K562 (cell line): ENCODE measurements at regions not wholly inside any gene's neighbourhood (a gene's known extent, or its start where the extent isn't known, plus 50 kb on each side); places are given as distances from the start of the nearest gene placed in this dataset.

Experiments
- ATF7 ChIP-seq: fragments of 450-650 bp; IDR thresholded peaks from 2 replicates; pipeline ENCODE4 v1.7.1; 2014; ENCODE audit warnings: mild to moderate bottlenecking, moderate library complexity
- BRF2 ChIP-seq: IDR thresholded peaks from 3 replicates; pipeline ENCODE4 v1.6.1; 2011; ENCODE audit warnings: borderline replicate concordance, mild to moderate bottlenecking; ENCODE audit not compliant: insufficient read length, insufficient read depth
- CHD4 ChIP-seq: fragments of 200-600 bp; sonication (generic); IDR thresholded peaks from 3 replicates; pipeline ENCODE4 v1.6.1; 2012; ENCODE audit warnings: low read depth, mild to moderate bottlenecking, mixed read lengths, low read length, inconsistent platforms; ENCODE audit not compliant: insufficient read depth, insufficient replicate concordance, poor library complexity, severe bottlenecking
- DACH1 ChIP-seq: fragments of 450-650 bp; IDR thresholded peaks from 2 replicates; pipeline ENCODE4 v1.6.1; 2018; ENCODE audit not compliant: partially characterized antibody
- HEY1 ChIP-seq: fragments of 250-450 bp; sonication (Bioruptor Pico); IDR thresholded peaks from 2 replicates; pipeline ENCODE4 v1.5.0; 2020; ENCODE audit warnings: mild to moderate bottlenecking, moderate library complexity, borderline replicate concordance
- HLTF ChIP-seq: fragments of 450-650 bp; IDR thresholded peaks from 2 replicates; pipeline ENCODE4 v1.6.1; 2016
- HOMEZ ChIP-seq: fragments of 250-450 bp; sonication (Bioruptor Pico); IDR thresholded peaks from 2 replicates; pipeline ENCODE4 v1.4.0; 2020; ENCODE audit warnings: mild to moderate bottlenecking, moderate library complexity
- MAX ChIP-seq: sonication (generic); formaldehyde crosslinking; IDR thresholded peaks from 2 replicates; pipeline ENCODE4 v1.9.0; 2022; ENCODE audit warnings: mild to moderate bottlenecking, missing genetic modification reagents
- MYBL2 ChIP-seq, 2 experiments: fragments of 450-650 bp in 1 of 2; sonication (generic) in 1 of 2; formaldehyde crosslinking in 1 of 2; IDR thresholded peaks; 2 replicates each; pipeline versions ENCODE4 v1.6.1 to v1.8.1; 2017 to 2022; ENCODE audit warnings: borderline replicate concordance in 1 of 2, inconsistent platforms in 1 of 2, low read depth in 1 of 2, mild to moderate bottlenecking in 1 of 2, missing genetic modification reagents in 1 of 2, moderate library complexity in 1 of 2
- PCBP2 ChIP-seq: fragments of 200-400 bp; formaldehyde crosslinking; IDR thresholded peaks from 2 replicates; pipeline ENCODE4 v1.6.1; 2018; ENCODE audit warnings: low read length, low read depth, mild to moderate bottlenecking, moderate library complexity; ENCODE audit not compliant: poor library complexity, severe bottlenecking
- POU5F1 ChIP-seq: fragments of 150-350 bp; IDR thresholded peaks from 2 replicates; pipeline ENCODE4 v1.6.1; 2014; ENCODE audit warnings: borderline replicate concordance, low read length, low read depth, mild to moderate bottlenecking; ENCODE audit not compliant: partially characterized antibody
- RAD21 ChIP-seq, 2 experiments: fragments of 250-450 bp in 1 of 2; fragments of 450-650 bp in 1 of 2; sonication (Bioruptor Pico) in 1 of 2; formaldehyde crosslinking in 1 of 2; IDR thresholded peaks in 1 of 2; conservative IDR thresholded peaks in 1 of 2; 2 replicates each; pipeline versions ENCODE4 v1.4.0 to v1.8.0; 2020 to 2022; ENCODE audit warnings: mild to moderate bottlenecking in 2 of 2, moderate library complexity in 1 of 2
- TEAD2 ChIP-seq: fragments of 450-650 bp; IDR thresholded peaks from 2 replicates; pipeline ENCODE4 v1.6.1; 2016; ENCODE audit warnings: missing genetic modification characterization, control low read depth, missing compliant biosample characterization
- ZFP1 ChIP-seq: fragments of 450-650 bp; formaldehyde crosslinking; IDR thresholded peaks from 2 replicates; pipeline ENCODE4 v1.4.0; 2020; ENCODE audit warnings: mild to moderate bottlenecking, mixed read lengths
- ZFP36 ChIP-seq: fragments of 150-350 bp; IDR thresholded peaks from 2 replicates; pipeline ENCODE4 v1.6.1; 2018; ENCODE audit warnings: low read length, low read depth; ENCODE audit not compliant: partially characterized antibody
- ZNF124 ChIP-seq: sonication (generic); formaldehyde crosslinking; IDR thresholded peaks from 2 replicates; pipeline ENCODE4 v1.8.1; 2022; ENCODE audit warnings: missing genetic modification reagents
- ZNF436 ChIP-seq: fragments of 250-450, 450-650 bp; sonication (Bioruptor Pico); formaldehyde crosslinking; IDR thresholded peaks from 2 replicates; pipeline ENCODE4 v1.7.0; 2020; ENCODE audit warnings: mild to moderate bottlenecking
- ZNF75A ChIP-seq: fragments of 450-650 bp; formaldehyde crosslinking; IDR thresholded peaks from 2 replicates; pipeline ENCODE4 v1.4.0; 2020; ENCODE audit warnings: mild to moderate bottlenecking
- ZSCAN29 ChIP-seq: fragments of 450-650 bp; IDR thresholded peaks from 2 replicates; pipeline ENCODE4 v1.6.1; 2017
- TF ChIP-seq, protein P1 (sequence below), 2 experiments: fragments of 200-800 bp in 1 of 2; sonication (Bioruptor generic) in 1 of 2; sonication (generic) in 1 of 2; formaldehyde crosslinking in 1 of 2; IDR thresholded peaks in 1 of 2; conservative IDR thresholded peaks in 1 of 2; 2 replicates each; pipeline versions ENCODE4 v1.5.0 to v1.6.1; 2016 to 2020; ENCODE audit warnings: missing compliant biosample characterization in 1 of 2, missing genetic modification characterization in 1 of 2, missing genetic modification reagents in 1 of 2
- TF ChIP-seq, protein P2 (sequence below), 2 experiments: IDR thresholded peaks; 2 replicates each; pipeline ENCODE4 v1.6.1; 2012; ENCODE audit warnings: improper control_type of control experiment in 2 of 2, low read depth in 2 of 2, low read length in 2 of 2, borderline replicate concordance in 1 of 2

GRCh38 chr12:111304642-111305071 lies 64.2 kb downstream of the PHETA1 start (continued):
- TF ChIP-seq TEAD2 (tag) (no peak), PCBP2 (no peak), MYBL2 (IDR thresholded peaks at IDR 0.05; ENCODE audit: low read depth) (no peak), MYBL2 (CRISPR knock-in tag; IDR thresholded peaks at IDR 0.05; ENCODE audit: borderline replicate concordance) (no peak), RAD21 (CRISPR knock-in tag; conservative IDR thresholded peaks at IDR 0.05 in 1 of 2, IDR thresholded peaks at IDR 0.05 in 1 of 2) (peak; percentile 13 to 53; a peak in 2 of 4 replicates), ZNF124 (CRISPR knock-in tag) (no peak), ZFP1 (CRISPR knock-in tag) (no peak), HOMEZ (CRISPR knock-in tag) (no peak), ZSCAN29 (no peak), ZNF75A (no peak), MAX (no peak), HLTF (no peak), ATF7 (peak; percentile 35; the same call in 1 of the 2 replicates), HEY1 (CRISPR knock-in tag) (no peak), CHD4 (no peak), ZFP36 (no peak), DACH1 (no peak), POU5F1 (no peak), BRF2 (no peak), ZNF436 (CRISPR knock-in tag) (no peak)
- TF ChIP-seq, protein P1, sequence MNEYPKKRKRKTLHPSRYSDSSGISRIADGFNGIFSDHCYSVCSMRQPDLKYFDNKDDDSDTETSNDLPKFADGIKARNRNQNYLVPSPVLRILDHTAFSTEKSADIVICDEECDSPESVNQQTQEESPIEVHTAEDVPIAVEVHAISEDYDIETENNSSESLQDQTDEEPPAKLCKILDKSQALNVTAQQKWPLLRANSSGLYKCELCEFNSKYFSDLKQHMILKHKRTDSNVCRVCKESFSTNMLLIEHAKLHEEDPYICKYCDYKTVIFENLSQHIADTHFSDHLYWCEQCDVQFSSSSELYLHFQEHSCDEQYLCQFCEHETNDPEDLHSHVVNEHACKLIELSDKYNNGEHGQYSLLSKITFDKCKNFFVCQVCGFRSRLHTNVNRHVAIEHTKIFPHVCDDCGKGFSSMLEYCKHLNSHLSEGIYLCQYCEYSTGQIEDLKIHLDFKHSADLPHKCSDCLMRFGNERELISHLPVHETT (CRISPR knock-in tag; conservative IDR thresholded peaks at IDR 0.05 in 1 of 2, IDR thresholded peaks at IDR 0.05 in 1 of 2), result no peak
- TF ChIP-seq, protein P2, sequence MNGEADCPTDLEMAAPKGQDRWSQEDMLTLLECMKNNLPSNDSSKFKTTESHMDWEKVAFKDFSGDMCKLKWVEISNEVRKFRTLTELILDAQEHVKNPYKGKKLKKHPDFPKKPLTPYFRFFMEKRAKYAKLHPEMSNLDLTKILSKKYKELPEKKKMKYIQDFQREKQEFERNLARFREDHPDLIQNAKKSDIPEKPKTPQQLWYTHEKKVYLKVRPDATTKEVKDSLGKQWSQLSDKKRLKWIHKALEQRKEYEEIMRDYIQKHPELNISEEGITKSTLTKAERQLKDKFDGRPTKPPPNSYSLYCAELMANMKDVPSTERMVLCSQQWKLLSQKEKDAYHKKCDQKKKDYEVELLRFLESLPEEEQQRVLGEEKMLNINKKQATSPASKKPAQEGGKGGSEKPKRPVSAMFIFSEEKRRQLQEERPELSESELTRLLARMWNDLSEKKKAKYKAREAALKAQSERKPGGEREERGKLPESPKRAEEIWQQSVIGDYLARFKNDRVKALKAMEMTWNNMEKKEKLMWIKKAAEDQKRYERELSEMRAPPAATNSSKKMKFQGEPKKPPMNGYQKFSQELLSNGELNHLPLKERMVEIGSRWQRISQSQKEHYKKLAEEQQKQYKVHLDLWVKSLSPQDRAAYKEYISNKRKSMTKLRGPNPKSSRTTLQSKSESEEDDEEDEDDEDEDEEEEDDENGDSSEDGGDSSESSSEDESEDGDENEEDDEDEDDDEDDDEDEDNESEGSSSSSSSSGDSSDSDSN (IDR thresholded peaks at IDR 0.05; ENCODE audit: borderline replicate concordance in 1 of 2, low read depth in 2 of 2, low read length in 2 of 2), result no peak
